ENCODE measurements at regions not wholly inside any gene's neighbourhood (a gene's known extent, or its start where the extent isn't known, plus 50 kb on each side); places are given as distances from the start of the nearest gene placed in this dataset.
A peak's percentile ranks its signal among the peaks of the same experiment; 100 is the strongest.

GRCh38 chr6:49070411-49070810 lies 392.6 kb downstream of the MMUT start:
- Histone ChIP-seq H3K4me1 (ENCODE audit: control insufficient read depth, extremely low read depth, insufficient read depth, low read length) (no peaks in the 10 kb centered on the region), H4K20me1 (ENCODE audit: control insufficient read depth, extremely low read depth, insufficient read depth, low read length) (no peaks in the 10 kb centered on the region), H3K27ac (ENCODE audit: control insufficient read depth, insufficient read depth, low read length) (no peak overlapping the region), H2AFZ (ENCODE audit: control insufficient read depth, low read length) (no peak overlapping the region), H3K9ac (ENCODE audit: control insufficient read depth, extremely low read depth, insufficient read depth, low read length) (no peak overlapping the region), H3K9me3 (ENCODE audit: control insufficient read depth, low read depth, low read length) (no peaks in the 10 kb centered on the region), H3K36me3 (ENCODE audit: control insufficient read depth in 2 of 2, extremely low read depth in 1 of 2, insufficient read depth in 2 of 2, low read length in 2 of 2) (no peaks in the 10 kb centered on the region), H3K79me2 (ENCODE audit: control insufficient read depth, insufficient read depth, low read length) (no peaks in the 10 kb centered on the region), H3K4me3 (ENCODE audit: control insufficient read depth in 2 of 3, extremely low read depth in 1 of 3, insufficient read depth in 2 of 3, low read depth in 1 of 3, low read length in 3 of 3) (no peak overlapping the region), H3K27me3 (ENCODE audit: control insufficient read depth, extremely low read depth, insufficient read depth, low read length) (no peaks in the 10 kb centered on the region), H3K9me1 (ENCODE audit: control insufficient read depth, extremely low read depth, insufficient read depth, low read length) (no peaks in the 10 kb centered on the region), H3K4me2 (ENCODE audit: control insufficient read depth, extremely low read depth, insufficient read depth, low read depth, low read length) (no peak overlapping the region)
- DNase-seq (ENCODE audit: low read depth, low spot score), result no peak
- no peak for FAIRE-seq
- dilution Hi-C loops (cut with MboI; ENCODE audit: extremely low pct_ligation_motif_present, low sequenced_read_pairs), result no loop called here
- no peak for TF ChIP-seq EZH2 (IDR thresholded peaks at IDR 0.05; ENCODE audit: low read length)
- TF ChIP-seq, protein P1, sequence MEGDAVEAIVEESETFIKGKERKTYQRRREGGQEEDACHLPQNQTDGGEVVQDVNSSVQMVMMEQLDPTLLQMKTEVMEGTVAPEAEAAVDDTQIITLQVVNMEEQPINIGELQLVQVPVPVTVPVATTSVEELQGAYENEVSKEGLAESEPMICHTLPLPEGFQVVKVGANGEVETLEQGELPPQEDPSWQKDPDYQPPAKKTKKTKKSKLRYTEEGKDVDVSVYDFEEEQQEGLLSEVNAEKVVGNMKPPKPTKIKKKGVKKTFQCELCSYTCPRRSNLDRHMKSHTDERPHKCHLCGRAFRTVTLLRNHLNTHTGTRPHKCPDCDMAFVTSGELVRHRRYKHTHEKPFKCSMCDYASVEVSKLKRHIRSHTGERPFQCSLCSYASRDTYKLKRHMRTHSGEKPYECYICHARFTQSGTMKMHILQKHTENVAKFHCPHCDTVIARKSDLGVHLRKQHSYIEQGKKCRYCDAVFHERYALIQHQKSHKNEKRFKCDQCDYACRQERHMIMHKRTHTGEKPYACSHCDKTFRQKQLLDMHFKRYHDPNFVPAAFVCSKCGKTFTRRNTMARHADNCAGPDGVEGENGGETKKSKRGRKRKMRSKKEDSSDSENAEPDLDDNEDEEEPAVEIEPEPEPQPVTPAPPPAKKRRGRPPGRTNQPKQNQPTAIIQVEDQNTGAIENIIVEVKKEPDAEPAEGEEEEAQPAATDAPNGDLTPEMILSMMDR (optimal IDR thresholded peaks at IDR 0.05 in 1 of 3, IDR thresholded peaks at IDR 0.05 in 1 of 3, conservative IDR thresholded peaks at IDR 0.05 in 1 of 3; ENCODE audit: extremely low read depth in 1 of 3, insufficient read depth in 2 of 3, low read length in 3 of 3), result no peak

- Histone ChIP-seq H3K4me3 (ENCODE audit: control insufficient read depth in 2 of 3, extremely low read depth in 1 of 3, insufficient read depth in 2 of 3, low read depth in 1 of 3, low read length in 3 of 3) (no peak overlapping the region), H3K4me1 (ENCODE audit: control insufficient read depth, extremely low read depth, insufficient read depth, low read length) (peaks cover 31% of the 10 kb centered on the region), H3K36me3 (ENCODE audit: control insufficient read depth in 2 of 2, extremely low read depth in 1 of 2, insufficient read depth in 2 of 2, low read length in 2 of 2) (no peaks in the 10 kb centered on the region), H3K9me3 (ENCODE audit: control insufficient read depth, low read depth, low read length) (no peaks in the 10 kb centered on the region), H3K27me3 (ENCODE audit: control insufficient read depth, extremely low read depth, insufficient read depth, low read length) (no peaks in the 10 kb centered on the region), H3K9ac (ENCODE audit: control insufficient read depth, extremely low read depth, insufficient read depth, low read length) (peak overlapping the region; percentile 1), H3K4me2 (ENCODE audit: control insufficient read depth, extremely low read depth, insufficient read depth, low read depth, low read length) (peak overlapping the region; percentile 31), H4K20me1 (ENCODE audit: control insufficient read depth, extremely low read depth, insufficient read depth, low read length) (no peaks in the 10 kb centered on the region), H3K9me1 (ENCODE audit: control insufficient read depth, extremely low read depth, insufficient read depth, low read length) (no peaks in the 10 kb centered on the region), H2AFZ (ENCODE audit: control insufficient read depth, low read length) (no peak overlapping the region), H3K27ac (ENCODE audit: control insufficient read depth, insufficient read depth, low read length) (peak overlapping the region; percentile 75), H3K79me2 (ENCODE audit: control insufficient read depth, insufficient read depth, low read length) (no peaks in the 10 kb centered on the region)
- TF ChIP-seq, protein P1 (optimal IDR thresholded peaks at IDR 0.05 in 1 of 3, IDR thresholded peaks at IDR 0.05 in 1 of 3, conservative IDR thresholded peaks at IDR 0.05 in 1 of 3; ENCODE audit: extremely low read depth in 1 of 3, insufficient read depth in 2 of 3, low read length in 3 of 3), result no peak
- TF ChIP-seq EZH2 (IDR thresholded peaks at IDR 0.05; ENCODE audit: low read length), result no peak
- FAIRE-seq, result peak; percentile 63
- DNase-seq (ENCODE audit: low read depth, low spot score), result no peak
- dilution Hi-C loops (cut with MboI; ENCODE audit: extremely low pct_ligation_motif_present, low sequenced_read_pairs), result no loop called here
Measured at GRCh38 chr6:49054311-49054710, 408.7 kb downstream of the MMUT start.

Data from keratinocyte (primary cell).